Mesenchymal stem cell (in vitro differentiated cells and primary cell): ENCODE measurements at regions not wholly inside any gene's neighbourhood (a gene's known extent, or its start where the extent isn't known, plus 50 kb on each side); places are given as distances from the start of the nearest gene placed in this dataset. TPM values are rescaled to one million over a fixed set of nuclear protein-coding genes. Genes with fewer than 3 reads are reported as not detected.
A peak's percentile ranks its signal among the peaks of the same experiment; 100 is the strongest.

Source experiments
- DNase-seq: peaks from one replicate; pipeline ENCODE4 v3.0.0-alpha.2; 2013
- H2AFZ ChIP-seq: one replicate; pipeline ENCODE4 v1.6.1; 2013; ENCODE audit warnings: low read depth, mild to moderate bottlenecking, control low read depth, inconsistent platforms, low read length, moderate library complexity
- H2AK5ac ChIP-seq: 2 replicates; pipeline ENCODE4 v1.6.1; 2013; ENCODE audit warnings: low read length, moderate library complexity, mild to moderate bottlenecking, inconsistent platforms; ENCODE audit not compliant: severe bottlenecking
- H2BK120ac ChIP-seq: one replicate; pipeline ENCODE4 v1.6.1; 2013; ENCODE audit warnings: low read depth, mild to moderate bottlenecking, inconsistent platforms, low read length, moderate library complexity
- H2BK12ac ChIP-seq, 2 experiments: one replicate each; pipeline ENCODE4 v1.6.1; 2013; ENCODE audit warnings: inconsistent platforms in 2 of 2, low read length in 2 of 2, mild to moderate bottlenecking in 2 of 2, moderate library complexity in 2 of 2, control low read depth in 1 of 2
- H2BK15ac ChIP-seq: one replicate; pipeline ENCODE4 v1.6.1; 2013; ENCODE audit warnings: mild to moderate bottlenecking, low read depth, inconsistent platforms; ENCODE audit not compliant: poor library complexity, severe bottlenecking
- H2BK5ac ChIP-seq: 2 replicates; pipeline ENCODE4 v1.6.1; 2013; ENCODE audit warnings: low read depth, mild to moderate bottlenecking, low read length, control low read depth, inconsistent platforms; ENCODE audit not compliant: poor library complexity, severe bottlenecking
- H3K14ac ChIP-seq, 2 experiments: one replicate each; pipeline ENCODE4 v1.6.1; 2013; ENCODE audit warnings: inconsistent platforms in 2 of 2, low read length in 2 of 2, control low read depth in 1 of 2, mild to moderate bottlenecking in 1 of 2, moderate library complexity in 1 of 2
- H3K18ac ChIP-seq, 2 experiments: one replicate each; pipeline ENCODE4 v1.6.1; 2013; ENCODE audit warnings: inconsistent platforms in 2 of 2, low read length in 2 of 2, control low read depth in 1 of 2, low read depth in 1 of 2, mild to moderate bottlenecking in 1 of 2
- H3K23ac ChIP-seq, 2 experiments: one replicate each; pipeline ENCODE4 v1.6.1; 2013; ENCODE audit warnings: inconsistent platforms in 2 of 2, low read length in 2 of 2, mild to moderate bottlenecking in 2 of 2, moderate library complexity in 2 of 2, control low read depth in 1 of 2
- H3K27ac ChIP-seq: 2 replicates; pipeline ENCODE4 v1.5.1; 2013; ENCODE audit warnings: mild to moderate bottlenecking, moderate library complexity, low read length, control low read depth, inconsistent platforms; ENCODE audit not compliant: poor library complexity, severe bottlenecking
- H3K27me3 ChIP-seq, 2 experiments: 2 replicates each; pipeline versions ENCODE4 v1.6.1 to v1.7.0; 2013; ENCODE audit warnings: low read length in 2 of 2, mild to moderate bottlenecking in 2 of 2, moderate library complexity in 2 of 2, control low read depth in 1 of 2, inconsistent platforms in 1 of 2; ENCODE audit not compliant: control insufficient read depth in 1 of 2, insufficient read depth in 1 of 2
- H3K36me3 ChIP-seq, 2 experiments: 2 replicates each; pipeline versions ENCODE4 v1.6.1 to v1.7.0; 2013; ENCODE audit warnings: low read length in 2 of 2, control low read depth in 1 of 2, inconsistent platforms in 1 of 2, low read depth in 1 of 2, mild to moderate bottlenecking in 1 of 2; ENCODE audit not compliant: insufficient read depth in 2 of 2, control insufficient read depth in 1 of 2
- H3K4ac ChIP-seq, 2 experiments: one replicate each; pipeline ENCODE4 v1.6.1; 2013; ENCODE audit warnings: inconsistent platforms in 2 of 2, low read length in 2 of 2, mild to moderate bottlenecking in 2 of 2, moderate library complexity in 2 of 2, control low read depth in 1 of 2, low read depth in 1 of 2
- H3K4me1 ChIP-seq: 2 replicates; pipeline ENCODE4 v1.6.1; 2013; ENCODE audit warnings: low read depth, low read length, control low read depth; ENCODE audit not compliant: control insufficient read depth, insufficient read depth
- H3K4me2 ChIP-seq: 2 replicates; pipeline ENCODE4 v1.6.1; 2013; ENCODE audit warnings: low read length, mild to moderate bottlenecking, inconsistent platforms; ENCODE audit not compliant: poor library complexity, severe bottlenecking
- H3K4me3 ChIP-seq, 2 experiments: 2 replicates each; pipeline versions ENCODE4 v1.5.1 to v1.7.0; 2013; ENCODE audit warnings: low read length in 2 of 2, mild to moderate bottlenecking in 2 of 2, control low read depth in 1 of 2, low read depth in 1 of 2; ENCODE audit not compliant: insufficient read depth in 1 of 2
- H3K79me1 ChIP-seq: replicated peaks from 2 replicates; pipeline ENCODE4 v1.6.1; 2013; ENCODE audit warnings: mild to moderate bottlenecking, control low read depth, low read length, inconsistent platforms; ENCODE audit not compliant: poor library complexity, severe bottlenecking
- H3K9ac ChIP-seq: 2 replicates; pipeline ENCODE4 v1.7.0; 2013; ENCODE audit warnings: mild to moderate bottlenecking, low read length, moderate library complexity
- H3K9me3 ChIP-seq: 2 replicates; pipeline ENCODE4 v1.7.0; 2013; ENCODE audit warnings: mild to moderate bottlenecking, low read length; ENCODE audit not compliant: control insufficient read depth
- H4K8ac ChIP-seq: one replicate; pipeline ENCODE4 v1.6.1; 2013; ENCODE audit warnings: inconsistent platforms, mild to moderate bottlenecking, low read length, moderate library complexity
- H4K91ac ChIP-seq: one replicate; pipeline ENCODE4 v1.6.1; 2013; ENCODE audit warnings: mild to moderate bottlenecking, low read length, inconsistent platforms
- WGBS: methylation state at CpG from one replicate; pipeline ENCODE4 v1.1.7; 2013; ENCODE audit warnings: mixed read lengths; 5-methylcytosine and 5-hydroxymethylcytosine counted together
- small RNA-seq: library from polyadenylated mRNA; stranded (forward); fragments of <200 nt; extraction: miRNeasy Mini kit (QIAGEN cat#:217004); gene quantifications from one replicate; pipeline ENCODE3, GENCODE V24; 2013; ENCODE audit warnings: low read depth

DNA sequence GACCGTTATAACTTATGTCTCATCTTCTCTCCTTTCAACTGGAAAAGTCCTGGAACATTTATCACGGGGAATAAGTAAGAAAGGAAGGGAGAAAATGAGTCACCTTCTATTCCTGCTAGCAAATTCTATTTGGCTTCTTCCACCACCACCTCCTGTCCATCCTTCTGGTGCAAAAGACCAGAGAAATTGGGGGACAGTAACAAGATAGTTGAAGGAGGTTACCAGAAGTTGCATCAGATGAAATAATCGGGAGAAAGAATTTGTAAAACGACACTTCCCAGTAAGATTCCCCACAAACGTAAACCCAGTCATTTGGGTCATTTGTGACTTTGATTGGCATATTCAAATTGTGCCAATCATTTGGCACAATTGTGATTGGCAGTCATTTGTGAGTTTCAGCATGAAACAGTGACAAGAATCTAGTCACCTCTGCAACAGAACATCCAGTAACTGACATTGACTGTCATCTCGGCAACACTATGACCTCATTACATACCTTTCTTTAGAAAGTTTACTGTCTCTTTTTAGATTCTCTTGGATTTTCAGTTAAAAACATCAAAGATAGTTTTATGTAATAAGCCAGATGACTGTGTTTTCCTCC is 51.3 kb upstream of the PIK3CG start:
- no peaks in the 10 kb centered on the region for H3K4me1 ChIP-seq
- H4K8ac ChIP-seq: no peak overlapping the region
- no peaks in the 10 kb centered on the region for H3K9me3 ChIP-seq
- H2BK15ac ChIP-seq: no peak overlapping the region
- no peak overlapping the region for H2BK12ac ChIP-seq
- H3K4me2 ChIP-seq: no peak overlapping the region
- DNase-seq: peak; percentile 39
- H2BK120ac ChIP-seq: no peak overlapping the region
- H2BK5ac ChIP-seq: no peak overlapping the region
- H2AK5ac ChIP-seq: no peak overlapping the region
- WGBS: 100% methylated on average over 2 of the region's 6 CpGs
- H3K23ac ChIP-seq: no peak overlapping the region
- H3K36me3 ChIP-seq: no peaks in the 10 kb centered on the region
- no peak overlapping the region for H3K4me3 ChIP-seq
- no peaks in the 10 kb centered on the region for H3K27me3 ChIP-seq
- no peaks in the 10 kb centered on the region for H3K79me1 ChIP-seq
- no peak overlapping the region for H2AFZ ChIP-seq
- H3K4ac ChIP-seq: no peak overlapping the region
- no peak overlapping the region for H3K27ac ChIP-seq
- no peak overlapping the region for H4K91ac ChIP-seq
- no peak overlapping the region for H3K14ac ChIP-seq
- no peak overlapping the region for H3K9ac ChIP-seq
- no peak overlapping the region for H3K18ac ChIP-seq

DNA sequence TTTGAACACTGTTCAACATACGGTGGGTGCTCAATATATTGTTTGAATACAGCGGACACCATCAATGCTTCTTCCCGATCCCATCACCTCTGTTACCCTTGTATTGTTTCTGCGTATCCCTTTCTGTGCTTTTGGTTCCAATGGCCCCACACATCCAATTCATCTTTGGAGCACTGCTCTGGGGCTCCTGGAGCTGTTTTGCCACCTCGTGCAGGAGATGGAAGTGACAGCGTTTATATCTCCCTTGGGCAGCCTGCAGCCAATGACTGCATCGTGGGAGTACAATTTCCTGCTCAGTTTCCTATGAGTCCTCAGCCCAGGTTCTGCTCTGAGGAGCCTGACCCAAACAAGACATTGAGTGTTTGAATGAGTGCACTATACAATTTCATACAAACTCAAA is 50.2 kb upstream of the PIK3CG start:
- no peak overlapping the region for H2BK120ac ChIP-seq
- no peak overlapping the region for H3K4me2 ChIP-seq
- no peak overlapping the region for H3K27ac ChIP-seq
- H2AFZ ChIP-seq: no peak overlapping the region
- no peak overlapping the region for H4K91ac ChIP-seq
- no peak overlapping the region for H2BK5ac ChIP-seq
- H3K27me3 ChIP-seq: no peaks in the 10 kb centered on the region
- H4K8ac ChIP-seq: no peak overlapping the region
- H2BK15ac ChIP-seq: no peak overlapping the region
- no peak overlapping the region for H3K9ac ChIP-seq
- H3K79me1 ChIP-seq: no peaks in the 10 kb centered on the region
- no peak for DNase-seq
- H3K4me1 ChIP-seq: no peaks in the 10 kb centered on the region
- no peak overlapping the region for H2AK5ac ChIP-seq
- 77% methylated on average over 7 of the region's 7 CpGs for WGBS
- H3K9me3 ChIP-seq: no peaks in the 10 kb centered on the region
- H2BK12ac ChIP-seq: no peak overlapping the region
- H3K4ac ChIP-seq: no peak overlapping the region
- no peak overlapping the region for H3K18ac ChIP-seq
- H3K14ac ChIP-seq: no peak overlapping the region
- no peaks in the 10 kb centered on the region for H3K36me3 ChIP-seq
- H3K23ac ChIP-seq: no peak overlapping the region
- no peak overlapping the region for H3K4me3 ChIP-seq

Small RNA genes lying in the stretch of these regions (small RNA-seq; reads per million reads assigned to genes)
- not detected for gene RNA5SP236
